Keratinocyte (primary cell): ENCODE measurements at regions not wholly inside any gene's neighbourhood (a gene's known extent, or its start where the extent isn't known, plus 50 kb on each side); places are given as distances from the start of the nearest gene placed in this dataset.

Experiments used
- CTCF ChIP-seq, 3 experiments: IDR thresholded peaks in 1 of 3; conservative IDR thresholded peaks in 1 of 3; optimal IDR thresholded peaks in 1 of 3; 2 replicates in 2 of 3; 3 replicates in 1 of 3; pipeline versions ENCODE3 to v1.5.1; 2011; ENCODE audit warnings: low read length in 3 of 3, mild to moderate bottlenecking in 3 of 3, moderate library complexity in 2 of 3, control low read depth in 1 of 3, inconsistent platforms in 1 of 3; ENCODE audit not compliant: insufficient read depth in 2 of 3; ENCODE audit errors: extremely low read depth in 1 of 3
- EZH2 ChIP-seq: IDR thresholded peaks from one replicate; pipeline ENCODE4 v1.6.1; 2012; ENCODE audit warnings: inconsistent platforms, mild to moderate bottlenecking, low read length, moderate library complexity

GRCh38 chr4:83866834-83867621 is 331.1 kb downstream of the GPAT3 start:
- no peak for TF ChIP-seq CTCF (optimal IDR thresholded peaks at IDR 0.05 in 1 of 3, IDR thresholded peaks at IDR 0.05 in 1 of 3, conservative IDR thresholded peaks at IDR 0.05 in 1 of 3; ENCODE audit: extremely low read depth in 1 of 3, insufficient read depth in 2 of 3, low read length in 3 of 3)
- no peak for TF ChIP-seq EZH2
